Mesothelial cell of epicardium (in vitro differentiated cells): ENCODE measurements at regions not wholly inside any gene's neighbourhood (a gene's known extent, or its start where the extent isn't known, plus 50 kb on each side); places are given as distances from the start of the nearest gene placed in this dataset.

Experiments used
- DNase-seq, 2 experiments: peaks; one replicate each; pipeline ENCODE4 v3.0.0; 2021; ENCODE audit warnings: low spot score in 2 of 2; ENCODE audit not compliant: unreplicated experiment in 2 of 2
- H3K27ac Mint-ChIP-seq: 2 replicates; pipeline ENCODE4 v1.8.0; 2021; ENCODE audit warnings: mixed read lengths
- H3K27me3 Mint-ChIP-seq: 2 replicates; pipeline ENCODE4 v1.8.0; 2021; ENCODE audit warnings: low read depth, mixed read lengths
- H3K36me3 Mint-ChIP-seq: 2 replicates; pipeline ENCODE4 v1.8.0; 2021; ENCODE audit warnings: mixed read lengths
- H3K4me1 Mint-ChIP-seq: 2 replicates; pipeline ENCODE4 v1.8.0; 2021; ENCODE audit warnings: mixed read lengths
- H3K4me3 Mint-ChIP-seq: 2 replicates; pipeline ENCODE4 v1.8.0; 2021; ENCODE audit warnings: mild to moderate bottlenecking, moderate library complexity, mixed read lengths
- H3K9me3 Mint-ChIP-seq: 2 replicates; pipeline ENCODE4 v1.8.0; 2021; ENCODE audit warnings: mixed read lengths
- CTCF ChIP-seq: fragments of 200-600 bp; sonication (generic); IDR thresholded peaks from one replicate; pipeline ENCODE4 v1.5.0; 2021; ENCODE audit warnings: antibody characterized with exemption; ENCODE audit not compliant: unreplicated experiment

DNA sequence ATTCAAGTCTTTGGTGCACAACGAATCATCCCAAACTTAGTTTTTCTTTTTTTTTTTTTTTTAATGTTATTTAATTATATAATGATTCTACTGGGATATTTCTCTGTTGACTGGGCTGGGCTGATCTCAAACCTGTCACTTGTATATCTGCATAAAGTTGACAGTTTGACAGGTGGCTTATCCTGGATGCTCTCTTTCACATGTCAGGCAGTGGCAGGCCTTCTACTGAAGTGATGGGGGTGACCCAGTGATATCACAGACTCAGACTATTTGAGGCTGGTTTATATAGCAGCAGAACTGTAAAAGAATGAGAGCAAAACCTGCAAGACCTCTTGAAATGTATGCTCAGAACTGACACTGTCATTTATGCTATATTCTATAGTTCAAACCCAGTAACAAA lies 1813.5 kb upstream of the CDH6 start:
- Mint-ChIP-seq H3K4me3 (no peak overlapping the region), H3K36me3 (no peaks in the 10 kb centered on the region), H3K9me3 (peaks cover 3% of the 10 kb centered on the region), H3K27me3 (no peaks in the 10 kb centered on the region), H3K4me1 (no peaks in the 10 kb centered on the region), H3K27ac (no peak overlapping the region)
- no peak for DNase-seq
- TF ChIP-seq CTCF: no peak

GRCh38 chr5:29379619-29380018 lies 1813.9 kb upstream of the CDH6 start:
- TF ChIP-seq CTCF: no peak
- no peaks in the 10 kb centered on the region for H3K4me1 Mint-ChIP-seq
- DNase-seq: no peak
- no peak overlapping the region for H3K4me3 Mint-ChIP-seq
- H3K27me3 Mint-ChIP-seq: no peaks in the 10 kb centered on the region
- H3K9me3 Mint-ChIP-seq: peaks cover 3% of the 10 kb centered on the region
- no peaks in the 10 kb centered on the region for H3K36me3 Mint-ChIP-seq
- no peak overlapping the region for H3K27ac Mint-ChIP-seq

DNA sequence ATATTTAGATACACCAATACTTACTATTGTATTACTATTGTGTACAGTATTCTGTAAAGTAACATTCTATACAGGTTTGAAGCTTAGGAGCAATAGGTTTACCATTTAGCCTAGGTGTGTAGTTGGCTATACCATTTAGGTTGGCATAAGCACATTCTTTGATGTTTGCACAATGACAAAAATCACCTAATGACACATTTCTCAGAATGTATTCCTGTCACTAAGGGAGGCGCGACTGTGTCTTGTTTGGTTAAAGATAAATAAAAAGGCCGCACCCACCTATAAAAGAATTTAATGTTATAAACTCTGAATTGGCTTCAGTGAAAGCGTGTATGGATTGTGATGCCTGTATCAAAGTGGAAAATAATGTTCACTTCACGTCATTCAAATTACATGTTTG lies 1815.4 kb upstream of the CDH6 start:
- no peaks in the 10 kb centered on the region for H3K36me3 Mint-ChIP-seq
- peaks cover 2% of the 10 kb centered on the region for H3K9me3 Mint-ChIP-seq
- H3K4me3 Mint-ChIP-seq: no peak overlapping the region
- DNase-seq: no peak
- no peaks in the 10 kb centered on the region for H3K27me3 Mint-ChIP-seq
- H3K4me1 Mint-ChIP-seq: no peaks in the 10 kb centered on the region
- no peak overlapping the region for H3K27ac Mint-ChIP-seq
- no peak for TF ChIP-seq CTCF

- no peak overlapping the region for H3K4me3 Mint-ChIP-seq
- no peak for DNase-seq
- no peaks in the 10 kb centered on the region for H3K4me1 Mint-ChIP-seq
- peaks cover 6% of the 10 kb centered on the region for H3K9me3 Mint-ChIP-seq
- no peaks in the 10 kb centered on the region for H3K36me3 Mint-ChIP-seq
- TF ChIP-seq CTCF: no peak
- H3K27me3 Mint-ChIP-seq: no peaks in the 10 kb centered on the region
- H3K27ac Mint-ChIP-seq: no peak overlapping the region
Measured at GRCh38 chr5:29370248-29370647, 1823.2 kb upstream of the CDH6 start.

- no peak overlapping the region for H3K4me3 Mint-ChIP-seq
- no peaks in the 10 kb centered on the region for H3K27me3 Mint-ChIP-seq
- no peak for DNase-seq
Measured at GRCh38 chr5:29367176-29367833, 1826.2 kb upstream of the CDH6 start.

More at GRCh38 chr5:29367176-29367833, 1826.2 kb upstream of the CDH6 start:
- H3K4me1 Mint-ChIP-seq: no peaks in the 10 kb centered on the region
- no peaks in the 10 kb centered on the region for H3K36me3 Mint-ChIP-seq
- H3K27ac Mint-ChIP-seq: no peak overlapping the region
- no peak for TF ChIP-seq CTCF
- H3K9me3 Mint-ChIP-seq: peaks cover 6% of the 10 kb centered on the region
